RWPE2 (cell line): ENCODE measurements at regions not wholly inside any gene's neighbourhood (a gene's known extent, or its start where the extent isn't known, plus 50 kb on each side); places are given as distances from the start of the nearest gene placed in this dataset.
"Not testable (repeated sequence)": the region's sequence is repeated elsewhere in the genome, so short reads cannot be mapped to it uniquely, and the experiment has no call there.

ENCODE experiments used
- ATAC-seq: fragments of 200-7000 bp; cut with Tn5 transposase; 3 replicates; pipeline ENCODE4 v1.9.1; 2021; ENCODE audit warnings: low read depth
- DNase-seq: peaks from one replicate; pipeline ENCODE4 v3.0.0-alpha.2; 2020; ENCODE audit warnings: low spot score
- H3K27ac ChIP-seq: fragments of 450-650 bp; 2 replicates; pipeline ENCODE4 v1.5.1; 2017; ENCODE audit warnings: mild to moderate bottlenecking; ENCODE audit not compliant: poor library complexity, severe bottlenecking
- H3K27me3 ChIP-seq: fragments of 250-450 bp; sonication (Bioruptor Pico); 2 replicates; pipeline ENCODE4 v1.5.1; 2021; ENCODE audit warnings: mild to moderate bottlenecking, moderate library complexity; ENCODE audit not compliant: insufficient read depth, poor library complexity, severe bottlenecking
- H3K36me3 ChIP-seq: fragments of 250-450 bp; sonication (Bioruptor Pico); 2 replicates; pipeline ENCODE4 v1.5.1; 2020; ENCODE audit warnings: low read depth, mild to moderate bottlenecking, moderate library complexity
- H3K4me1 ChIP-seq: fragments of 250-450 bp; sonication (Bioruptor Pico); 2 replicates; pipeline ENCODE4 v1.5.1; 2021; ENCODE audit warnings: mild to moderate bottlenecking, moderate library complexity; ENCODE audit not compliant: insufficient read depth, poor library complexity, severe bottlenecking
- H3K4me3 ChIP-seq: fragments of 250-450 bp; sonication (Bioruptor Pico); 2 replicates; pipeline ENCODE4 v1.5.1; 2021; ENCODE audit warnings: mild to moderate bottlenecking, moderate library complexity; ENCODE audit not compliant: severe bottlenecking
- H3K9me3 ChIP-seq: fragments of 250-450 bp; sonication (Bioruptor Pico); 2 replicates; pipeline ENCODE4 v1.5.1; 2021; ENCODE audit warnings: mild to moderate bottlenecking, moderate library complexity; ENCODE audit not compliant: severe bottlenecking
- CTCF ChIP-seq: fragments of 450-650 bp; IDR thresholded peaks from one replicate; pipeline ENCODE4 v1.5.1; 2017; ENCODE audit warnings: mild to moderate bottlenecking, moderate library complexity; ENCODE audit not compliant: poor library complexity, severe bottlenecking

GRCh38 chrX:77061022-77061421 lies 386.2 kb upstream of the FGF16 start:
- DNase-seq (no peak), ATAC-seq (no peak)
- Histone ChIP-seq H3K36me3 (no peaks in the 10 kb centered on the region), H3K4me3 (no peak overlapping the region), H3K27me3 (no peaks in the 10 kb centered on the region), H3K27ac (no peak overlapping the region), H3K4me1 (no peaks in the 10 kb centered on the region), H3K9me3 (no peaks in the 10 kb centered on the region)
- no peak for TF ChIP-seq CTCF

- H3K4me3 ChIP-seq, result no peak overlapping the region
- DNase-seq, result no peak
- TF ChIP-seq CTCF, result no peak
- no peak for ATAC-seq
- H3K4me1 ChIP-seq, result no peaks in the 10 kb centered on the region
- no peaks in the 10 kb centered on the region for H3K9me3 ChIP-seq
- no peak overlapping the region for H3K27ac ChIP-seq
- H3K27me3 ChIP-seq, result no peaks in the 10 kb centered on the region
- no peaks in the 10 kb centered on the region for H3K36me3 ChIP-seq
These were observed 385.6 kb upstream of the FGF16 start for GRCh38 chrX:77061545-77061944.

GRCh38 chrX:77065896-77066295 lies 381.3 kb upstream of the FGF16 start:
- Histone ChIP-seq H3K9me3 (no peaks in the 10 kb centered on the region), H3K27ac (no peak overlapping the region), H3K4me3 (no peak overlapping the region), H3K4me1 (no peaks in the 10 kb centered on the region), H3K27me3 (no peaks in the 10 kb centered on the region), H3K36me3 (no peaks in the 10 kb centered on the region)
- no peak for TF ChIP-seq CTCF
- no peak for ATAC-seq
- no peak for DNase-seq

- H3K9me3 ChIP-seq, result no peaks in the 10 kb centered on the region
- H3K27ac ChIP-seq, result no peak overlapping the region
- no peaks in the 10 kb centered on the region for H3K4me1 ChIP-seq
- DNase-seq (no peak), ATAC-seq (no peak)
- no peaks in the 10 kb centered on the region for H3K36me3 ChIP-seq
- H3K27me3 ChIP-seq, result no peaks in the 10 kb centered on the region
- H3K4me3 ChIP-seq, result no peak overlapping the region
- no peak for TF ChIP-seq CTCF
These were observed 376.8 kb upstream of the FGF16 start for GRCh38 chrX:77070202-77070918.

- no peak for ATAC-seq
- Histone ChIP-seq H3K9me3 (no peaks in the 10 kb centered on the region), H3K4me3 (no peak overlapping the region), H3K4me1 (no peaks in the 10 kb centered on the region), H3K27me3 (no peaks in the 10 kb centered on the region), H3K36me3 (no peaks in the 10 kb centered on the region), H3K27ac (no peak overlapping the region)
- DNase-seq, result no peak
- no peak for TF ChIP-seq CTCF
These were observed 370.3 kb upstream of the FGF16 start for GRCh38 chrX:77076896-77077295.

- H3K4me3 ChIP-seq, H3K9me3 ChIP-seq, H3K36me3 ChIP-seq, H3K27me3 ChIP-seq, H3K4me1 ChIP-seq, DNase-seq, H3K27ac ChIP-seq, ATAC-seq: not testable (repeated sequence)
These were observed 366.0 kb upstream of the FGF16 start for GRCh38 chrX:77081237-77081636.
